Neural progenitor cell (in vitro differentiated cells): ENCODE measurements at regions not wholly inside any gene's neighbourhood (a gene's known extent, or its start where the extent isn't known, plus 50 kb on each side); places are given as distances from the start of the nearest gene placed in this dataset.
"Not testable (repeated sequence)": the region's sequence is repeated elsewhere in the genome, so short reads cannot be mapped to it uniquely, and the experiment has no call there.

Experiments
- DNase-seq: peaks from one replicate; pipeline ENCODE4 v3.0.0-alpha.2; 2016; ENCODE audit warnings: low spot score
- H2AFZ ChIP-seq: fragments of 200-600 bp; sonication (generic); replicated peaks from 2 replicates; pipeline ENCODE4 v1.6.1; 2016; ENCODE audit warnings: antibody characterized with exemption
- H3F3A ChIP-seq: fragments of 200-600 bp; sonication (generic); 2 replicates; pipeline ENCODE4 v1.6.1; 2016; ENCODE audit warnings: antibody characterized with exemption, low read depth
- H3K27ac ChIP-seq: fragments of 200-600 bp; sonication (generic); 2 replicates; pipeline ENCODE4 v1.5.1; 2016; ENCODE audit warnings: mild to moderate bottlenecking
- H3K27me3 ChIP-seq: fragments of 200-600 bp; sonication (generic); 2 replicates; pipeline ENCODE4 v1.6.1; 2016; ENCODE audit warnings: mild to moderate bottlenecking, moderate library complexity
- H3K36me3 ChIP-seq: fragments of 200-600 bp; sonication (generic); 2 replicates; pipeline ENCODE4 v1.5.1; 2016
- H3K4me1 ChIP-seq: fragments of 200-600 bp; sonication (generic); 2 replicates; pipeline ENCODE4 v1.6.1; 2016; ENCODE audit warnings: mixed run types
- H3K4me2 ChIP-seq: fragments of 200-600 bp; sonication (generic); 2 replicates; pipeline ENCODE4 v1.6.1; 2016
- H3K4me3 ChIP-seq: fragments of 200-600 bp; sonication (generic); 2 replicates; pipeline ENCODE4 v1.5.1; 2016
- H3K79me2 ChIP-seq: fragments of 200-600 bp; sonication (generic); 2 replicates; pipeline ENCODE4 v1.6.1; 2016; ENCODE audit warnings: low read depth
- H3K9ac ChIP-seq: fragments of 200-600 bp; sonication (generic); 2 replicates; pipeline ENCODE4 v1.6.1; 2016
- H3K9me3 ChIP-seq: fragments of 200-600 bp; sonication (generic); 2 replicates; pipeline ENCODE4 v1.5.1; 2016; ENCODE audit warnings: low read depth
- H4K20me1 ChIP-seq: fragments of 200-600 bp; sonication (generic); 2 replicates; pipeline ENCODE4 v1.6.1; 2016; ENCODE audit warnings: low read depth
- H3K27ac Mint-ChIP-seq: 3 replicates; pipeline ENCODE4 v1.8.0; 2021; ENCODE audit warnings: mixed read lengths
- H3K27me3 Mint-ChIP-seq: 2 replicates; pipeline ENCODE4 v1.8.0; 2022; ENCODE audit warnings: low read depth, mild to moderate bottlenecking, inconsistent platforms, moderate library complexity, mixed read lengths; ENCODE audit not compliant: insufficient read depth
- H3K36me3 Mint-ChIP-seq: 3 replicates; pipeline ENCODE4 v1.8.0; 2021; ENCODE audit warnings: mixed read lengths
- H3K4me1 Mint-ChIP-seq: 3 replicates; pipeline ENCODE4 v1.8.0; 2021; ENCODE audit warnings: mixed read lengths
- H3K4me3 Mint-ChIP-seq: 3 replicates; pipeline ENCODE4 v1.8.0; 2021; ENCODE audit warnings: mild to moderate bottlenecking, moderate library complexity, mixed read lengths
- H3K9me3 Mint-ChIP-seq: 3 replicates; pipeline ENCODE4 v1.8.0; 2020; ENCODE audit warnings: mixed read lengths
- EZH2 ChIP-seq: fragments of 200-600 bp; sonication (generic); IDR thresholded peaks from 2 replicates; pipeline ENCODE4 v1.6.1; 2017; ENCODE audit warnings: antibody characterized with exemption, mild to moderate bottlenecking, moderate library complexity
- EZH2phosphoT487 ChIP-seq: fragments of 200-600 bp; sonication (generic); IDR thresholded peaks from 2 replicates; pipeline ENCODE4 v1.6.1; 2017; ENCODE audit warnings: antibody characterized with exemption
- TF ChIP-seq, protein P1 (sequence below): fragments of 200-600 bp; sonication (generic); IDR thresholded peaks from 2 replicates; pipeline ENCODE4 v1.5.1; 2017; ENCODE audit warnings: antibody characterized with exemption, mild to moderate bottlenecking

DNA sequence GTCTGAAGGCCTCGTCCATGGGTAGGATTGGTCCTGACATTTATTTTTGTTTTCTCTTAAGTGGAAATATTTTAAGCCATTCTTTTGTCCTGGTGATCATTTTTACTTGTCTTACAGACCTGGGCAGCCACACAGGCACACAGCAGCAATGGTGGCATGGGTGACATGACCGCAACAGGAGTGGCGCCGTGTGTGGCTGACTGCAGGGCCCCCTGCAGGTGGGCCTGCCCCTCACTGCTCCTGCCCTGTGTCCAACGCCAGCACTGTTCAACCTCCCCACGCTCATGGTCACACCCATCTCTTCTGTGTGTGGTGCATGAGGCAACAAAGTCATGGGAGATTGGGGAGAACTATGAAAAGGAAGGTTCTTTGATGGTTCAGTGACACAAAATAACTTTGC is 151.9 kb downstream of the MYLK4 start:
- Histone ChIP-seq H3K9me3 (no peaks in the 10 kb centered on the region), H3K27me3 (no peaks in the 10 kb centered on the region), H3K36me3 (no peaks in the 10 kb centered on the region), H3K4me1 (no peaks in the 10 kb centered on the region), H3K4me3 (no peak overlapping the region), H3F3A (no peaks in the 10 kb centered on the region), H4K20me1 (no peaks in the 10 kb centered on the region), H2AFZ (no peak overlapping the region), H3K9ac (no peak overlapping the region), H3K4me2 (no peak overlapping the region), H3K27ac (no peak overlapping the region), H3K79me2 (no peaks in the 10 kb centered on the region)
- TF ChIP-seq EZH2 = no peak
- no peak for TF ChIP-seq EZH2phosphoT487
- TF ChIP-seq, protein P1, sequence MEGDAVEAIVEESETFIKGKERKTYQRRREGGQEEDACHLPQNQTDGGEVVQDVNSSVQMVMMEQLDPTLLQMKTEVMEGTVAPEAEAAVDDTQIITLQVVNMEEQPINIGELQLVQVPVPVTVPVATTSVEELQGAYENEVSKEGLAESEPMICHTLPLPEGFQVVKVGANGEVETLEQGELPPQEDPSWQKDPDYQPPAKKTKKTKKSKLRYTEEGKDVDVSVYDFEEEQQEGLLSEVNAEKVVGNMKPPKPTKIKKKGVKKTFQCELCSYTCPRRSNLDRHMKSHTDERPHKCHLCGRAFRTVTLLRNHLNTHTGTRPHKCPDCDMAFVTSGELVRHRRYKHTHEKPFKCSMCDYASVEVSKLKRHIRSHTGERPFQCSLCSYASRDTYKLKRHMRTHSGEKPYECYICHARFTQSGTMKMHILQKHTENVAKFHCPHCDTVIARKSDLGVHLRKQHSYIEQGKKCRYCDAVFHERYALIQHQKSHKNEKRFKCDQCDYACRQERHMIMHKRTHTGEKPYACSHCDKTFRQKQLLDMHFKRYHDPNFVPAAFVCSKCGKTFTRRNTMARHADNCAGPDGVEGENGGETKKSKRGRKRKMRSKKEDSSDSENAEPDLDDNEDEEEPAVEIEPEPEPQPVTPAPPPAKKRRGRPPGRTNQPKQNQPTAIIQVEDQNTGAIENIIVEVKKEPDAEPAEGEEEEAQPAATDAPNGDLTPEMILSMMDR = no peak
- Mint-ChIP-seq H3K36me3 (no peaks in the 10 kb centered on the region), H3K9me3 (no peaks in the 10 kb centered on the region), H3K4me1 (peaks cover 6% of the 10 kb centered on the region), H3K27ac (peak overlapping the region; percentile 66), H3K27me3 (no peaks in the 10 kb centered on the region), H3K4me3 (no peak overlapping the region)
- no peak for DNase-seq

GRCh38 chr6:2597991-2598390 is 152.7 kb downstream of the MYLK4 start:
- no peak overlapping the region for H2AFZ ChIP-seq
- H3K4me1 ChIP-seq = no peaks in the 10 kb centered on the region
- H3K27me3 ChIP-seq = no peaks in the 10 kb centered on the region
- H3K9ac ChIP-seq = no peak overlapping the region
- no peak overlapping the region for H3K27ac ChIP-seq
- H3K27ac Mint-ChIP-seq = no peak overlapping the region
- no peaks in the 10 kb centered on the region for H3K36me3 ChIP-seq
- H3K9me3 ChIP-seq = no peaks in the 10 kb centered on the region
- no peaks in the 10 kb centered on the region for H3K9me3 Mint-ChIP-seq
- H3K36me3 Mint-ChIP-seq = no peaks in the 10 kb centered on the region
- no peak overlapping the region for H3K4me2 ChIP-seq
- no peaks in the 10 kb centered on the region for H3K27me3 Mint-ChIP-seq
- no peaks in the 10 kb centered on the region for H3K79me2 ChIP-seq
- no peak overlapping the region for H3K4me3 ChIP-seq
- DNase-seq = no peak
- H3F3A ChIP-seq = no peaks in the 10 kb centered on the region
- no peak overlapping the region for H3K4me3 Mint-ChIP-seq
- H4K20me1 ChIP-seq = no peaks in the 10 kb centered on the region
- TF ChIP-seq, protein P1 = no peak
- TF ChIP-seq EZH2phosphoT487 (no peak), EZH2 (no peak)
- peaks cover 6% of the 10 kb centered on the region for H3K4me1 Mint-ChIP-seq

DNA sequence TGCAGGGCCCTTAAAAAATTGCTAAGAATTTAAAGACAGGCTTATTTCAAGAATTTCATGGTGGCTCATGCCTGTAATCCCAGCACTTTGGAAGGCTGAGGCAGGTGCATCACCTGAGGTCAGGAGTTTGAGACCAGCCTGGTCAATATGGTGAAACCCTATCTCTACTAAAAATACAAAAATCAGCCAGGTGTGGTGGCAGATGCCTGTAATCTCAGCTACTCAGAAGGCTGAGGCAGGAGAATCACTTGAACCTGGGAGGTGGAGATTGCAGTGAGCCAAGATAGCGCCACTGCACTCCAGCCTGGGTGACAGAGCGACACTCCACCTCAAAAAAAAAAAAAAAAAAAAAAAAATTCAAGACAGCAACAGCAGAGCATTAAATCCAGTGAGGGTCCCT is 153.3 kb downstream of the MYLK4 start:
- not testable (repeated sequence) for H2AFZ ChIP-seq, H4K20me1 ChIP-seq, H3K27me3 ChIP-seq, DNase-seq, H3K36me3 ChIP-seq, H3K79me2 ChIP-seq, H3K27ac ChIP-seq, H3K9me3 ChIP-seq, H3K9me3 Mint-ChIP-seq, H3K9ac ChIP-seq, H3K27ac Mint-ChIP-seq, H3K27me3 Mint-ChIP-seq, H3F3A ChIP-seq, H3K4me2 ChIP-seq, H3K4me3 Mint-ChIP-seq, H3K36me3 Mint-ChIP-seq, H3K4me1 ChIP-seq, H3K4me3 ChIP-seq, H3K4me1 Mint-ChIP-seq

DNA sequence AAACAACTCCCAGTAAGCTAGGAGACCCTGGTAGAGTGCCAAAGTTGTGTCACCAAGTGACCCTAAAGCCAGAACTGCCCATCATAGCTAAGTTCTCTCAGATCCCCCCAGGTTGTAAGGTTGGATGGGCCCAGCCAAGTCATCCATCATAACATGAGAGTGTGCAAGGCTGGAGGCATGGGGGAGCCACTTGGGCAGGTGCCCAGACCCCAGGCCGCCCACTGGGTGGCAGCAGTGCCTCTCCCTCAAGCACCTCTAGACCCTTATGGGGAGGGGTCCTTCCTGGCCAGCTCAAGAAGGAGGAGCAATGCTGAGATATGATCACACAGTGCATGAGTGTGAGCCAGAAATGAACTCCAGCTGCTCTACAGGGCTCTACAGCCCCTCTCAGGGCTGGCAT is 154.5 kb downstream of the MYLK4 start:
- H3K9me3 Mint-ChIP-seq = peaks cover 3% of the 10 kb centered on the region

More for the DNA sequence above, 154.5 kb downstream of the MYLK4 start:
- TF ChIP-seq EZH2phosphoT487 (no peak), EZH2 (no peak)
- TF ChIP-seq, protein P1 = peak; percentile 64
- Histone ChIP-seq H3K4me1 (no peaks in the 10 kb centered on the region), H3K36me3 (no peaks in the 10 kb centered on the region), H3K4me2 (no peak overlapping the region), H2AFZ (no peak overlapping the region), H3F3A (no peaks in the 10 kb centered on the region), H4K20me1 (no peaks in the 10 kb centered on the region), H3K79me2 (no peaks in the 10 kb centered on the region), H3K9ac (no peak overlapping the region), H3K4me3 (no peak overlapping the region), H3K27ac (no peak overlapping the region), H3K27me3 (no peaks in the 10 kb centered on the region), H3K9me3 (no peaks in the 10 kb centered on the region)
- Mint-ChIP-seq H3K27ac (no peak overlapping the region), H3K27me3 (no peaks in the 10 kb centered on the region), H3K36me3 (no peaks in the 10 kb centered on the region), H3K4me3 (no peak overlapping the region), H3K4me1 (peaks cover 6% of the 10 kb centered on the region)
- peak; percentile 54 for DNase-seq
